ENCODE measurements at regions not wholly inside any gene's neighbourhood (a gene's known extent, or its start where the extent isn't known, plus 50 kb on each side); places are given as distances from the start of the nearest gene placed in this dataset.

DNA sequence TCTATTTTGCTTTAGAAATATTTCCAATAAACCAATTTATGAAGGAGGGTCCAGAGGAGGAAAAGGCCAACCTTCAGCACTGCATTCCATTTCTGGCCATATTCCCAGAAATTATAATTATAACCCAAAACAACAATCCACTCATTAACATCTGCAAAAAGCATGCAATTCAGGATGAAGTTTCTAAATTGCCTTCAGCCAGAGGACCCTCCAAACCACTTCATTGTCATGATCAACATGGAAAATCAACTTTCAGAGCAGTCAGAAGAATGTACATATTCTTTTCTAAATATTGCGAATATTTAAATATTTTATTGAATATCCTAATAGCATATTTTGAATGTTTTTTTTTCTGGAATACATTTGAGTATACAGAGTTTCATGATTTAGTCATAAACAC lies 332.6 kb upstream of the TMEM132C start:
- H3K23me2 ChIP-seq (ENCODE audit: insufficient read length, low read depth, low read length, poor library complexity, severe bottlenecking) = no peaks in the 10 kb centered on the region
- DNase-seq = no peak
- no peak overlapping the region for H3K18ac ChIP-seq (ENCODE audit: insufficient read length, low read depth, low read length)
- H2BK120ac ChIP-seq (ENCODE audit: low read depth, low read length, poor library complexity, severe bottlenecking) = no peak overlapping the region
- peaks cover 0 to 3% of the 10 kb centered on the region in 2 experiments; a peak in 2 of 5 replicates for H3K9me3 Mint-ChIP-seq
- no peak overlapping the region for H2AK5ac ChIP-seq (ENCODE audit: insufficient read length, low read length)
- no peak overlapping the region for H3K56ac ChIP-seq (ENCODE audit: insufficient read length, low read depth, low read length)
- no peak overlapping the region for H2BK20ac ChIP-seq (ENCODE audit: low read depth, low read length, poor library complexity, severe bottlenecking)
- H2BK12ac ChIP-seq (ENCODE audit: insufficient read length, low read depth, low read length) = no peak overlapping the region
- H3K27ac Mint-ChIP-seq = no peak overlapping the region
- no peaks in the 10 kb centered on the region; a peak in 1 of 7 replicates for H3K36me3 Mint-ChIP-seq (ENCODE audit: insufficient read depth in 1 of 3, low read depth in 3 of 3)
- no peaks in the 10 kb centered on the region for H4K20me1 ChIP-seq (ENCODE audit: control insufficient read depth, insufficient read depth, insufficient read length)
- no peak overlapping the region for H3K9ac ChIP-seq (ENCODE audit: extremely low read depth, insufficient read length, low read length)
- H2BK5ac ChIP-seq (ENCODE audit: insufficient read length, low read length) = no peak overlapping the region
- H3K4me1 Mint-ChIP-seq = peaks cover 0 to 4% of the 10 kb centered on the region in 2 experiments; a peak in 1 of 4 replicates
- no peak overlapping the region for H4K91ac ChIP-seq (ENCODE audit: insufficient read length, low read depth, low read length)
- H3K27me3 Mint-ChIP-seq (ENCODE audit: low read depth) = peaks cover 16% of the 10 kb centered on the region
- H3K4me1 ChIP-seq (ENCODE audit: insufficient read depth, low read length) = no peaks in the 10 kb centered on the region
- no peak overlapping the region for H3K4me2 ChIP-seq (ENCODE audit: insufficient read depth, insufficient read length, low read length)
- no peak overlapping the region for H3K14ac ChIP-seq (ENCODE audit: insufficient read depth, low read length)
- no peak overlapping the region for H3K27ac ChIP-seq (ENCODE audit: insufficient read length, low read depth, low read length)
- no peak overlapping the region for H3K4ac ChIP-seq (ENCODE audit: low read depth, low read length)
- no peak overlapping the region for H3K4me3 Mint-ChIP-seq
- H3K79me2 ChIP-seq (ENCODE audit: insufficient read depth, low read length) = no peaks in the 10 kb centered on the region
- H2AFZ ChIP-seq (ENCODE audit: low read length) = no peak overlapping the region
- H4K8ac ChIP-seq (replicated peaks; ENCODE audit: insufficient read length, low read depth, low read length) = no peak overlapping the region
- no peaks in the 10 kb centered on the region for H3K9me3 ChIP-seq (ENCODE audit: control insufficient read depth, low read depth, low read length)
- no peak overlapping the region for H2BK15ac ChIP-seq (ENCODE audit: low read depth, low read length)
- H3K23ac ChIP-seq (ENCODE audit: insufficient read length, low read depth, low read length) = no peak overlapping the region
- no CpG with 5 or more reads among the region's 1 CpG for WGBS (ENCODE audit: extremely low coverage, insufficient read length, low lambda C conversion rate)
- H3K27me3 ChIP-seq (ENCODE audit: insufficient read depth, low read length) = no peaks in the 10 kb centered on the region
- H3T11ph ChIP-seq (ENCODE audit: low read length) = no peak overlapping the region
- no peak overlapping the region for H4K5ac ChIP-seq (ENCODE audit: insufficient read length, low read depth, low read length)
- no peaks in the 10 kb centered on the region for H3K79me1 ChIP-seq (ENCODE audit: insufficient read depth, low read depth, low read length, poor library complexity, severe bottlenecking)
- TF ChIP-seq, protein P1, sequence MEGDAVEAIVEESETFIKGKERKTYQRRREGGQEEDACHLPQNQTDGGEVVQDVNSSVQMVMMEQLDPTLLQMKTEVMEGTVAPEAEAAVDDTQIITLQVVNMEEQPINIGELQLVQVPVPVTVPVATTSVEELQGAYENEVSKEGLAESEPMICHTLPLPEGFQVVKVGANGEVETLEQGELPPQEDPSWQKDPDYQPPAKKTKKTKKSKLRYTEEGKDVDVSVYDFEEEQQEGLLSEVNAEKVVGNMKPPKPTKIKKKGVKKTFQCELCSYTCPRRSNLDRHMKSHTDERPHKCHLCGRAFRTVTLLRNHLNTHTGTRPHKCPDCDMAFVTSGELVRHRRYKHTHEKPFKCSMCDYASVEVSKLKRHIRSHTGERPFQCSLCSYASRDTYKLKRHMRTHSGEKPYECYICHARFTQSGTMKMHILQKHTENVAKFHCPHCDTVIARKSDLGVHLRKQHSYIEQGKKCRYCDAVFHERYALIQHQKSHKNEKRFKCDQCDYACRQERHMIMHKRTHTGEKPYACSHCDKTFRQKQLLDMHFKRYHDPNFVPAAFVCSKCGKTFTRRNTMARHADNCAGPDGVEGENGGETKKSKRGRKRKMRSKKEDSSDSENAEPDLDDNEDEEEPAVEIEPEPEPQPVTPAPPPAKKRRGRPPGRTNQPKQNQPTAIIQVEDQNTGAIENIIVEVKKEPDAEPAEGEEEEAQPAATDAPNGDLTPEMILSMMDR (conservative IDR thresholded peaks at IDR 0.05) = no peak

Data from H9 (cell line).